ENCODE measurements at regions not wholly inside any gene's neighbourhood (a gene's known extent, or its start where the extent isn't known, plus 50 kb on each side); places are given as distances from the start of the nearest gene placed in this dataset.
"Not testable (repeated sequence)": the region's sequence is repeated elsewhere in the genome, so short reads cannot be mapped to it uniquely, and the experiment has no call there.

DNA sequence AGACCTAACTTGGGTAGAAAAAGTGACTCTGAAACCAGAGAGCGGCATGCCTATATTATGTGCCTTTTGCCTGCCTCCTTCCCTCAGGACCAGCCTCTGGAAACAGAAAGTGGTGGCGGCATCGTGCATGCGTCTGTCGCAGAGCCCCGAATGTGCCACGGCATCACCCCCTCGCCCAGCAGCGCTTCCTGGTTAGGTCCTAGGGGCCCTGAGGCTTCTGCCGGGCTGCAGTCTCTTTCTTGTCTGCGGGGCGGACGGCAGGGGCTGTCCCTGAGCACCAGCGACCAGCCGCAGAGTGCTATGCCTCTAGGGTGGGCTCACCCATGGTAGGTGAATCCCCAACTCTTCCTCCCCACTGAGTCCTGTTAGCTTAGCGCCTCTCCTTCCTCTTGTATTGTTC lies 68.7 kb downstream of the VSIG4 start:
- no peaks in the 10 kb centered on the region for H3K4me1 ChIP-seq (ENCODE audit: control insufficient read depth, insufficient read depth, low read length, poor library complexity, severe bottlenecking)
- H3K36me3 ChIP-seq (ENCODE audit: control insufficient read depth, insufficient read depth, low read length) = no peaks in the 10 kb centered on the region
- no peak for DNase-seq
- H3K4me3 ChIP-seq (ENCODE audit: insufficient read depth, low read depth, low read length, poor library complexity, severe bottlenecking) = no peak overlapping the region
- no peaks in the 10 kb centered on the region for H3K9me3 ChIP-seq (ENCODE audit: control insufficient read depth, low read length)
- no peaks in the 10 kb centered on the region for H3K27me3 ChIP-seq (replicated peaks; ENCODE audit: control insufficient read depth, insufficient read depth, low read length, poor library complexity, severe bottlenecking)
- no peak overlapping the region for H3K27ac ChIP-seq (ENCODE audit: insufficient read depth, low read length, poor library complexity, severe bottlenecking)

- H3K4me3 ChIP-seq (ENCODE audit: insufficient read depth, low read depth, low read length, poor library complexity, severe bottlenecking); H3K27ac ChIP-seq (ENCODE audit: insufficient read depth, low read length, poor library complexity, severe bottlenecking); H3K9me3 ChIP-seq (ENCODE audit: control insufficient read depth, low read length); H3K4me1 ChIP-seq (ENCODE audit: control insufficient read depth, insufficient read depth, low read length, poor library complexity, severe bottlenecking); H3K27me3 ChIP-seq (replicated peaks; ENCODE audit: control insufficient read depth, insufficient read depth, low read length, poor library complexity, severe bottlenecking); DNase-seq; H3K36me3 ChIP-seq (ENCODE audit: control insufficient read depth, insufficient read depth, low read length): not testable (repeated sequence)
Observed at GRCh38 chrX:65967159-65967558, 72.7 kb downstream of the VSIG4 start.

GRCh38 chrX:65961714-65962113 lies 78.2 kb downstream of the VSIG4 start:
- no peak overlapping the region for H3K4me3 ChIP-seq (ENCODE audit: insufficient read depth, low read depth, low read length, poor library complexity, severe bottlenecking)
- no peaks in the 10 kb centered on the region for H3K36me3 ChIP-seq (ENCODE audit: control insufficient read depth, insufficient read depth, low read length)
- H3K9me3 ChIP-seq (ENCODE audit: control insufficient read depth, low read length) = no peaks in the 10 kb centered on the region
- H3K27ac ChIP-seq (ENCODE audit: insufficient read depth, low read length, poor library complexity, severe bottlenecking) = no peak overlapping the region
- DNase-seq = no peak
- H3K4me1 ChIP-seq (ENCODE audit: control insufficient read depth, insufficient read depth, low read length, poor library complexity, severe bottlenecking) = no peaks in the 10 kb centered on the region
- no peaks in the 10 kb centered on the region for H3K27me3 ChIP-seq (replicated peaks; ENCODE audit: control insufficient read depth, insufficient read depth, low read length, poor library complexity, severe bottlenecking)

- DNase-seq = no peak
- H3K4me3 ChIP-seq (ENCODE audit: insufficient read depth, low read depth, low read length, poor library complexity, severe bottlenecking) = no peak overlapping the region
Observed at GRCh38 chrX:65948103-65948502, 91.8 kb downstream of the VSIG4 start.

DNA sequence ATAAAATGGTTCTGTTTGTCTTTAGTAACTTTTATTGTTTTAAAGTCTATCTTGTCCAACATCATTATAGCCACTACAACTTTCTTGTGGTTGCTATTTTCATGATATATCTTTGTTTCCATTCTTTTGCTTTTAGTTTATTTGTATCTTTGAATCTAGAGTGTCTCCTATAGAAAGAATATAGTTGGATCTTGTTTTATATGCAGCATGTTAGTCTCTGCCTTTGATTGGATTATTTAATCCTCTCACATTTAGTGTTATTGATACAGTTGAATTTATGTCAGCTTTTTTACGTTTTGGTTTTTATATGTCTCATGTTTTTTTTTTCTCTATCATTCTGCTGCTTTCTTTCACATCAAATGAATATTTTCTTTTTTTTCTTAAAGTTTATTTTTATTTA lies 98.1 kb downstream of the VSIG4 start:
- H3K4me1 ChIP-seq (ENCODE audit: control insufficient read depth, insufficient read depth, low read length, poor library complexity, severe bottlenecking) = no peaks in the 10 kb centered on the region
- no peak overlapping the region for H3K4me3 ChIP-seq (ENCODE audit: insufficient read depth, low read depth, low read length, poor library complexity, severe bottlenecking)
- no peak overlapping the region for H3K27ac ChIP-seq (ENCODE audit: insufficient read depth, low read length, poor library complexity, severe bottlenecking)
- no peaks in the 10 kb centered on the region for H3K9me3 ChIP-seq (ENCODE audit: control insufficient read depth, low read length)
- no peak for DNase-seq
- no peaks in the 10 kb centered on the region for H3K36me3 ChIP-seq (ENCODE audit: control insufficient read depth, insufficient read depth, low read length)
- H3K27me3 ChIP-seq (replicated peaks; ENCODE audit: control insufficient read depth, insufficient read depth, low read length, poor library complexity, severe bottlenecking) = no peaks in the 10 kb centered on the region

More at GRCh38 chrX:65948103-65948502, 91.8 kb downstream of the VSIG4 start:
- Histone ChIP-seq H3K27me3 (replicated peaks; ENCODE audit: control insufficient read depth, insufficient read depth, low read length, poor library complexity, severe bottlenecking) (no peaks in the 10 kb centered on the region), H3K36me3 (ENCODE audit: control insufficient read depth, insufficient read depth, low read length) (no peaks in the 10 kb centered on the region), H3K4me1 (ENCODE audit: control insufficient read depth, insufficient read depth, low read length, poor library complexity, severe bottlenecking) (no peaks in the 10 kb centered on the region), H3K27ac (ENCODE audit: insufficient read depth, low read length, poor library complexity, severe bottlenecking) (no peak overlapping the region), H3K9me3 (ENCODE audit: control insufficient read depth, low read length) (no peaks in the 10 kb centered on the region)

DNA sequence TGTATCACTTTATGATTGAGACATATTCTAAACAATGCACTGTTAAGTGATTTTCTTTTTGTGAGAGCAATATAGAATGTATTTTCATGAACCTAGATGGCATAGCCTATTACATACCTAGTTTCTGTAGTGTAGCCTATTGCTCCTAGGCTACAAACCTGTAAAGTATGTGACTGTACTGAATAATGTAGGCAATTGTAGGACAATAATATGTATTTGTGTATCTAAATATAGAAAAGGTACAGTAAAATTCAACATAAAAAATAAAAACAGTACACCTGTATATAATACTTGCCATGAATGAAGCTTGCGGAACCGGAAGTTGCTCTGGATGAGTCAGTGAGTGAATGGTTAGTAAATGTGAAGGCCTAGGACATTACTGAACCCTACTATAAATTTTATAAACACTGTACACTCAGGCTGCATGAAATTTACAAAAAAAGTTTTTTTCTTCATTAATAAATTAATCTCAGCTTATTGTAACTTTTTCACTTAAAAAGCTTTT lies 106.7 kb downstream of the VSIG4 start:
- no peak overlapping the region for H3K27ac ChIP-seq (ENCODE audit: insufficient read depth, low read length, poor library complexity, severe bottlenecking)
- no peaks in the 10 kb centered on the region for H3K36me3 ChIP-seq (ENCODE audit: control insufficient read depth, insufficient read depth, low read length)

GRCh38 chrX:65932173-65933084 lies 107.5 kb downstream of the VSIG4 start:
- Histone ChIP-seq H3K36me3 (ENCODE audit: control insufficient read depth, insufficient read depth, low read length) (no peaks in the 10 kb centered on the region), H3K27me3 (replicated peaks; ENCODE audit: control insufficient read depth, insufficient read depth, low read length, poor library complexity, severe bottlenecking) (no peaks in the 10 kb centered on the region), H3K4me1 (ENCODE audit: control insufficient read depth, insufficient read depth, low read length, poor library complexity, severe bottlenecking) (no peaks in the 10 kb centered on the region), H3K27ac (ENCODE audit: insufficient read depth, low read length, poor library complexity, severe bottlenecking) (no peak overlapping the region), H3K4me3 (ENCODE audit: insufficient read depth, low read depth, low read length, poor library complexity, severe bottlenecking) (no peak overlapping the region), H3K9me3 (ENCODE audit: control insufficient read depth, low read length) (no peaks in the 10 kb centered on the region)
- no peak for DNase-seq

More for the DNA sequence above, 106.7 kb downstream of the VSIG4 start:
- no peak for DNase-seq
- Histone ChIP-seq H3K4me3 (ENCODE audit: insufficient read depth, low read depth, low read length, poor library complexity, severe bottlenecking) (no peak overlapping the region), H3K9me3 (ENCODE audit: control insufficient read depth, low read length) (no peaks in the 10 kb centered on the region), H3K27me3 (replicated peaks; ENCODE audit: control insufficient read depth, insufficient read depth, low read length, poor library complexity, severe bottlenecking) (no peaks in the 10 kb centered on the region), H3K4me1 (ENCODE audit: control insufficient read depth, insufficient read depth, low read length, poor library complexity, severe bottlenecking) (no peaks in the 10 kb centered on the region)

- Histone ChIP-seq H3K4me3 (ENCODE audit: insufficient read depth, low read depth, low read length, poor library complexity, severe bottlenecking) (no peak overlapping the region), H3K27ac (ENCODE audit: insufficient read depth, low read length, poor library complexity, severe bottlenecking) (no peak overlapping the region), H3K9me3 (ENCODE audit: control insufficient read depth, low read length) (no peaks in the 10 kb centered on the region), H3K36me3 (ENCODE audit: control insufficient read depth, insufficient read depth, low read length) (no peaks in the 10 kb centered on the region), H3K27me3 (replicated peaks; ENCODE audit: control insufficient read depth, insufficient read depth, low read length, poor library complexity, severe bottlenecking) (no peaks in the 10 kb centered on the region), H3K4me1 (ENCODE audit: control insufficient read depth, insufficient read depth, low read length, poor library complexity, severe bottlenecking) (peaks cover 19% of the 10 kb centered on the region)
- DNase-seq = no peak
Observed at GRCh38 chrX:65928522-65928921, 111.4 kb downstream of the VSIG4 start.

DNA sequence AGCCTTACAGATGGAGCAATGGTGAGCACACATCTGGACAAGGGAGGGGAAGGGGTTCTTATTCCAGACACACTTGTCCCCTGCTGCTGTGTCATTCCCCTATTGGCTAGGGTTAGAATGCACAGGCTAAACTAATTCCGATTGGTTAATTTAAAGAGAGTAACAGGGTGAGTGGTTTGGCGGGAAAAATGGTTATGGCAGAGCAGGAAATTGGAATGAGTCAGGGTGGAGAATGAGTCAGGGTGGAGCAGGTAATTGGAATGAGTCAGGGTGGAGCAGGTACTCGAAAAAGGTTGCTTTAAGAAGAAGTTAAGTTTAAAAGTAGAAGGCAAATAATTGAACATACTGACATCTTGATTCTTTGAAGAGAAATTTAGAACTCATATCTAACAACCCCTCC lies 112.5 kb downstream of the VSIG4 start:
- H3K27ac ChIP-seq (ENCODE audit: insufficient read depth, low read length, poor library complexity, severe bottlenecking); H3K9me3 ChIP-seq (ENCODE audit: control insufficient read depth, low read length); DNase-seq; H3K27me3 ChIP-seq (replicated peaks; ENCODE audit: control insufficient read depth, insufficient read depth, low read length, poor library complexity, severe bottlenecking); H3K4me3 ChIP-seq (ENCODE audit: insufficient read depth, low read depth, low read length, poor library complexity, severe bottlenecking); H3K36me3 ChIP-seq (ENCODE audit: control insufficient read depth, insufficient read depth, low read length): not testable (repeated sequence)
- H3K4me1 ChIP-seq (ENCODE audit: control insufficient read depth, insufficient read depth, low read length, poor library complexity, severe bottlenecking) = peaks cover 19% of the 10 kb centered on the region
